Hippocampal formation (tissue), 2 donors: ENCODE measurements at regions not wholly inside any gene's neighbourhood (a gene's known extent, or its start where the extent isn't known, plus 50 kb on each side); places are given as distances from the start of the nearest gene placed in this dataset.
A peak's percentile ranks its signal among the peaks of the same experiment; 100 is the strongest.
"Not testable (repeated sequence)": the region's sequence is repeated elsewhere in the genome, so short reads cannot be mapped to it uniquely, and the experiment has no call there.

Experiments
- DNase-seq, 2 donors: peaks; one replicate each; lab custom pipeline; 2025; lab: John Stamatoyannopoulos, UW

GRCh38 chr7:119861385-119861784 is 411.6 kb upstream of the KCND2 start:
- DNase-seq: no peak

DNA sequence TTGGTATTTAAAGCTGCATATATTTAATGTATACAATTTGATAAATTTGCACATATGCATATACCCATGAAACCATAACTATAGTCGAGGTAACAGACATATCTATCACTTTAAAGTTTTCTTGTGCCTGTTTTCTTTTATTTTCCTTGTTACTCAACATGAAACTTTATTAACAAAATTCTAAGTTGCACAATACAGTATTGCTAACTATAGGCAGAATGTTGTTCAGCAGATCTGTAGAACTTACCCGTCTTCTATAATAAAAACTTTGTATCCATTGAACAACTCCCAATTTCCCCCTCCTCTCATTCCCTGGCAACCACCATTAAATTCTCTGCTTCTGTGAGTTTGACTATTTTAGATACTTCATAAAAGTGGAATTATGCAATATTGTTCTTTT is 404.6 kb upstream of the KCND2 start:
- no peak for DNase-seq

DNA sequence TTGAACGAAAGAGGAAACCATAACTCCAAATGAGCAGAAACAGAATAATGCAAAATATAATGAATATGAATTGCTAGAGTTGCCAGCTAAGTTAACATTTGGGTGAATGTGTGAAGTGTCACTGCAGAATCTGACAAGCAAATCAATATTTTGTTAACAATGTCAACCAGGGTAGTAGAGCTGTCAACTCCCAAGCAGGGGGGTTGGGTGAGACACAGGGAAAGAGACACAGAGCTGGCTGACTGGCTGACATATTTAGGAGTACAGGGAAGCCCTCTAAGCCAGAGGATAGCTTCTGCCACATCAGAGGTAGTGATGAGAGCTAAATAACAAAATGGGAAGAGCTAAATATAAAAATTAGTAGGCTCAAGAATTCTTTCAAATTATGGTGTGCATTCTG is 393.1 kb upstream of the KCND2 start:
- DNase-seq: no peak

DNA sequence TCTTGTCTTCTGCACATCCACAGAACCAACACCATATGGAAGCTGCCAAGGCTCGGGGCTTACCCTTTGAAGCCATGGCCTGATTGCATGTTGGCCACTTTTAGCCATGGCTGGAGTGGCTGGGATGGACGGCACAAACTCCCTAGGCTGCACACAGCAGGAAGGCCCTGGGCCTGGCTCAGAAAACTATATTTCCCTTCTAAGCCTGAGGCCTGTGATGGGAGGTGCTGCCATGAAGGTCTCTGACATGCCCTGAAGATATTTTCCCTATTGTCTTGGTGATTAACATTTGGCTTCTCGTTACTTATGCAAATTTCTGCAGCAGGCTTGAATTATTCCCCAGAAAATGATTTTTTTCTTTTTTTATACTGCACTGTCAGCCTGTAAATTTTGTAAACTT is 387.0 kb upstream of the KCND2 start:
- DNase-seq: no peak

- DNase-seq: not testable (repeated sequence)
Measured at GRCh38 chr7:119886525-119886924, 386.4 kb upstream of the KCND2 start.

GRCh38 chr7:119888251-119888650 is 384.7 kb upstream of the KCND2 start:
- DNase-seq: no peak

DNA sequence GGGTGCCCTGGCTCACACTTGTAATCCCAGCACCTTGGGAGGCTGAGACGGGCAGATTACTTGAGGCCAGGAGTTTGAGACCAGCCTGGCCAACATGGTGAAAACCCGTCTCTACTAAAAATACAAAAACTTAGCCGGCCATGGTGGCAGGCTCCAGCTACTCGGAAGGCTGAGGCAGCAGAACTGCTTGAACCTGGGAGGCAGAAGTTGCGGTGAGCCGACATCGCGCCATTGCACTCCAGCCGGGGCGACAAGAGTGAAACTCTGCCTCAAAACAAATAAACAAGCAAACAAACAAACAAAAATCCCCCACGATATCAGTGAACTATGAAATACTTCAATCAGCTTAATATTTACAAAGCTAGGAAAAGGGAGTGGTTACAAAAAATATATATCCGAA is 382.3 kb upstream of the KCND2 start:
- DNase-seq: no peak

- no peak for DNase-seq
Measured at GRCh38 chr7:119895320-119895719, 377.7 kb upstream of the KCND2 start.

DNA sequence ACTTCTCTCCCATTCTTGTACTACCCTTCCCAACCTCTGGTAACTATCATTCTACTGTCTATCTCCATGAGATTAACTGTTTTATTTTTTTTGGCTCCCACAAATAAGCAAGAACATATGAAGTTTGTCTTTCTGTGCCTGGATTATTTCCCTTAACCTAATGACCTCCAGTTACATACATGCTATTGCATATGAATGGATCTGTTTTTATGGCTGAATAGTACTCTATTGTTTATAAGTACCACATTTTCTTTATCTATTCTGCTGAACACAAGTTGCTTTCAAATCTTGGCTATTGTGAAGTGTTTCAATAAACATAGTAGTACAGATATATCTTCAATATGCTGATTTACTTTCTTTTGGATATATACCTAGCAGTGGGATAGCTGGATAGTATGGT is 376.6 kb upstream of the KCND2 start:
- DNase-seq: no peak

DNA sequence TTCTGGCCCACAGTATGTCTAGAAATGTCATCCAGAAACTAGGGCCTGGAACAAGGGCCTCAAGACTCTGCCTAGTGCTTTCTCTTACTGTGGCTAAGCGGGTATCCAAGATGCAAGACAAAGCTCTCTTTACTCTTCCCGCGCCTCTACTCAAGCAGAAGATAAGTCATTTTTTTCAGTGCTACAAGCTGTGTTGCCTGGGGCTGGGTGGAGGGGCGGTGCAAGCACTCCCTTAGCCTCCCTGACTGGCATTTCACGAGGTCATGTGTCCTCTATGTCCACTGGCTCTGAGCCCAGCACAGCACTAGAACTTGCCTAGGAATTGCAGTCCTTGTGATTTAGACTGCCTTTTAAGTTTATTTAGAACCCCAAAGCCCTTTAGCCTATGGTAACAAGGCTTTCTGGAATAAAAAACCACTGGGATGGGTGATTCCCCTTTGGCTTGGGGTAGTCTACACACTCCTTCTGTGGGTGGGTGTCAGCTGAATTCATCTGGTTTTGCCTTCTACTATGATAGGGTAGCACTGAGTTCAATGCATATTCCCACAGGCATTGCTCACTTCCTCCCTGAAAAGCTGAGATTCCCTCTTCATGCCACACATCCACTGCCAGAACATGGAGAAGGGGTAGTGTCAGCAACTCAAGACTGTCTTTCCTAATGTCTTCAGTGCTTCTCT is 371.8 kb upstream of the KCND2 start:
- DNase-seq: no peak

- DNase-seq: no peak
Measured at GRCh38 chr7:119903085-119903484, 369.9 kb upstream of the KCND2 start.

GRCh38 chr7:119905495-119905894 is 367.5 kb upstream of the KCND2 start:
- DNase-seq: no peak

DNA sequence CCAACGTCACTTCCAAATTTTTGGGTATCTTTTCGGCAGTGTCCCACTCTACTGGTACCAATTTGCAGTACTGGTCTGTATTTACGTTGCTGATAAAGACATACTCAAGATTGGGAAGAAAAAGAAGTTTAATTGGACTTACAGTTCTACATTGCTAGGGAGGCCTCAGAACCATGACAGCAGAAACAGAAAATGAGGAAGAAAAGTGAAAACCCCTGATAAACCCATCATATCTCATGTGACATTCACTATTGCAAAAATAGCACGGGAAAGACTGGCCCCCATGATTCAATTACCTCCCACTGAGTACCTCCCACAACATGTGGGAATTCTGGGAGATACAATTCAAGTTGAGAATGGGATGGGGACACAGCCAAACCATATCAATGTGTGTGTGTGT is 364.0 kb upstream of the KCND2 start:
- DNase-seq: no peak

- not testable (repeated sequence) for DNase-seq
Measured at GRCh38 chr7:119914119-119914518, 358.9 kb upstream of the KCND2 start.

DNA sequence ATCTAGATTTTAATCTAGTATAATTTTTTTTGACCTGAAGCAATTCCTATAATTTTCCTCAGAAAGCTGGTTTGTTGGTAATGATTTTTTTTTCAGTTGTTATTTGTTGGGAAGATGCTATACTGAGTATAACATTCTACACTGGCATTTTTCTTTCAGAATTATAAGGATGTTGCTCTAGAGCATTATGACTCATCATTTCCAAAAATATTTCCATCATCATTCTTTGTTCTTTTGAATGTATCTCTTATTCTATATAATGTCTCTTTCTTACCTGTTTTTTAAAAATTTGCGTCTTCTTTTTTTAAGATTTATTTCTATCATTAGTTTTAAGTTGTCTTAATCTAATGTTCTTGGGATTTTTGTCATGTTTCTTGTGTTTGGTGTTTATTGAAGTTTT is 356.5 kb upstream of the KCND2 start:
- no peak for DNase-seq

- no peak for DNase-seq
Measured at GRCh38 chr7:119918185-119918584, 354.8 kb upstream of the KCND2 start.

- DNase-seq: no peak
Measured at GRCh38 chr7:119919986-119920385, 353.0 kb upstream of the KCND2 start.

- no peak for DNase-seq
Measured at GRCh38 chr7:119925581-119926289, 347.2 kb upstream of the KCND2 start.

- DNase-seq: no peak
Measured at GRCh38 chr7:119929891-119930290, 343.1 kb upstream of the KCND2 start.

- no peak for DNase-seq
Measured at GRCh38 chr7:119931230-119931824, 341.6 kb upstream of the KCND2 start.

DNA sequence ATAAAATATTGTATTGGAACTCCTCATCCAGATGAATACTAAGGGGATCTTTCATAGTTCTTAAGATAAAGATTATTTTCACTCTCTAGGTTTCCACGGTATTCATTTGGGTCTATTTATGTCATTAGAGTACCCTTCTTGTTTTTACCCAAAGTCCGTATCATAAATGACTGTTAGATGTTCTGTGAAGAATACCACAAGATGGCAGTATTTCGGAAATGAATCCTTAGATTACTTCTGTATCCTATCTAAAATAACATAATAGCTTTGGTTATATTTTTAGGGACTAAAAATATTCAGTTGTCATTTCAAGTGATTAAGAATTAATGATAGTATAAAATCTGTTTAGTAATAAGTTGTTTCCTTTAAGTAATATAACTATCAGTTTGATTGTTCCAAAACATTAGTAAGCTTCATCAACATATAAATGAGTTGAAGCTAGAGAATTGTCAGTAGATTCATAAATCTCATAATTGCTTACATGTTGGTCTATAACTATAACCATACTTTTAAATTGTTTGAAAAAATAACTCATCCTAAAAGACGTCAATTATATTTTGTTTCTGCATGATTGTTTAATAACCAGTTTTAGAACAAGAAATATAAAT is 337.5 kb upstream of the KCND2 start:
- DNase-seq: peak in 1 of 2 donors; percentile 39

- DNase-seq: no peak
Measured at GRCh38 chr7:119936836-119937235, 336.1 kb upstream of the KCND2 start.

GRCh38 chr7:119937745-119938144 is 335.2 kb upstream of the KCND2 start:
- DNase-seq: no peak
